CD14-positive monocyte (primary cell): ENCODE measurements at regions not wholly inside any gene's neighbourhood (a gene's known extent, or its start where the extent isn't known, plus 50 kb on each side); places are given as distances from the start of the nearest gene placed in this dataset.

ENCODE experiments used
- DNase-seq, 3 donors: peaks; one replicate each; pipeline ENCODE4 v3.0.0-alpha.2; 2011 to 2022
- H2AFZ ChIP-seq: 2 replicates; pipeline ENCODE4 v1.6.0; 2012; ENCODE audit warnings: mild to moderate bottlenecking, low read depth, low read length, inconsistent platforms; ENCODE audit not compliant: insufficient read depth, poor library complexity, severe bottlenecking
- H3K27ac ChIP-seq, 2 donors: 1 replicate in 1 of 2; 2 replicates in 1 of 2; pipeline ENCODE4 v1.5.1; 2012 to 2013; ENCODE audit warnings: low read length in 2 of 2, control low read depth in 1 of 2, inconsistent platforms in 1 of 2, low read depth in 1 of 2, mild to moderate bottlenecking in 1 of 2
- H3K27me3 ChIP-seq, 2 donors: one replicate each; pipeline versions ENCODE4 v1.6.0 to v1.6.1; 2011 to 2013; ENCODE audit warnings: low read length in 2 of 2; ENCODE audit not compliant: control insufficient read depth in 2 of 2, insufficient read depth in 2 of 2
- H3K36me3 ChIP-seq, 2 donors: replicated peaks in 1 of 2; 1 replicate in 1 of 2; 2 replicates in 1 of 2; pipeline versions ENCODE4 v1.5.1 to v1.6.1; 2012 to 2013; ENCODE audit warnings: low read length in 2 of 2, control low read depth in 1 of 2, inconsistent platforms in 1 of 2, mild to moderate bottlenecking in 1 of 2; ENCODE audit not compliant: insufficient read depth in 2 of 2, control insufficient read depth in 1 of 2
- H3K4me1 ChIP-seq, 2 donors: 1 replicate in 1 of 2; 2 replicates in 1 of 2; pipeline versions ENCODE4 v1.5.1 to v1.6.1; 2012 to 2013; ENCODE audit warnings: low read length in 2 of 2, control low read depth in 1 of 2, inconsistent platforms in 1 of 2, mild to moderate bottlenecking in 1 of 2, moderate library complexity in 1 of 2; ENCODE audit not compliant: insufficient read depth in 2 of 2, control insufficient read depth in 1 of 2
- H3K4me2 ChIP-seq: replicated peaks from 2 replicates; pipeline ENCODE3; 2012; ENCODE audit warnings: low read length, moderate library complexity, mild to moderate bottlenecking; ENCODE audit not compliant: poor library complexity, severe bottlenecking; ENCODE audit errors: extremely low read depth
- H3K4me3 ChIP-seq, 3 experiments: fragments of 200-600 bp in 1 of 3; sonication (generic) in 1 of 3; replicated peaks in 1 of 3; 1 replicate in 2 of 3; 2 replicates in 1 of 3; pipeline ENCODE4 v1.5.1; 2011 to 2013; ENCODE audit warnings: low read length in 3 of 3, mild to moderate bottlenecking in 3 of 3, control low read depth in 2 of 3, low read depth in 2 of 3, inconsistent platforms in 1 of 3, moderate library complexity in 1 of 3
- H3K79me2 ChIP-seq: 2 replicates; pipeline ENCODE4 v1.6.0; 2012; ENCODE audit warnings: mild to moderate bottlenecking, control low read depth, inconsistent platforms, low read length, moderate library complexity; ENCODE audit not compliant: insufficient read depth
- H3K9ac ChIP-seq: 2 replicates; pipeline ENCODE4 v1.6.0; 2017; ENCODE audit warnings: low read length, mild to moderate bottlenecking; ENCODE audit not compliant: insufficient read depth, poor library complexity, severe bottlenecking
- H3K9me3 ChIP-seq, 2 donors: replicated peaks in 1 of 2; 1 replicate in 1 of 2; 2 replicates in 1 of 2; pipeline versions ENCODE4 v1.5.1 to v1.6.1; 2012 to 2013; ENCODE audit warnings: low read length in 2 of 2, control low read depth in 1 of 2; ENCODE audit not compliant: control insufficient read depth in 1 of 2, insufficient read depth in 1 of 2
- H4K20me1 ChIP-seq: 2 replicates; pipeline ENCODE4 v1.6.0; 2012; ENCODE audit warnings: mild to moderate bottlenecking, low read length, control low read depth, moderate library complexity; ENCODE audit not compliant: insufficient read depth
- H3K27ac Mint-ChIP-seq, 7 donors: one replicate each; pipeline ENCODE4 v1.8.0; 2020; ENCODE audit warnings: mild to moderate bottlenecking in 7 of 7, mixed read lengths in 7 of 7, moderate library complexity in 6 of 7, inconsistent platforms in 2 of 7
- H3K27me3 Mint-ChIP-seq, 3 donors: one replicate each; pipeline ENCODE4 v1.8.0; 2021 to 2022; ENCODE audit warnings: low read depth in 3 of 3, mild to moderate bottlenecking in 3 of 3, mixed read lengths in 3 of 3, moderate library complexity in 3 of 3, inconsistent platforms in 1 of 3
- H3K36me3 Mint-ChIP-seq, 2 donors: one replicate each; pipeline ENCODE4 v1.8.0; 2020; ENCODE audit warnings: mixed read lengths in 2 of 2, inconsistent platforms in 1 of 2, mild to moderate bottlenecking in 1 of 2
- H3K4me1 Mint-ChIP-seq: one replicate; pipeline ENCODE4 v1.8.0; 2020; ENCODE audit warnings: mild to moderate bottlenecking, mixed read lengths
- H3K4me3 Mint-ChIP-seq, 2 donors: one replicate each; pipeline ENCODE4 v1.8.0; 2020; ENCODE audit warnings: mild to moderate bottlenecking in 2 of 2, mixed read lengths in 2 of 2, moderate library complexity in 1 of 2
- H3K9me3 Mint-ChIP-seq, 7 donors: one replicate each; pipeline ENCODE4 v1.8.0; 2020 to 2022; ENCODE audit warnings: mixed read lengths in 7 of 7, mild to moderate bottlenecking in 6 of 7, moderate library complexity in 6 of 7, inconsistent platforms in 2 of 7
- WGBS: methylation state at CpG from one replicate; pipeline ENCODE4 v1.1.5; 2013; ENCODE audit warnings: missing lambda C conversion rate; ENCODE audit not compliant: insufficient coverage; 5-methylcytosine and 5-hydroxymethylcytosine counted together
- intact Hi-C, 2 donors: fragments of 100-400 bp; cut with micrococcal nuclease; formaldehyde crosslinking; loops; one replicate each; pipeline versions ENCODE4 v1.15.0 to v1.15.1; 2023
- TF ChIP-seq, protein P1 (sequence below): fragments of 200-600 bp; IDR thresholded peaks from one replicate; pipeline ENCODE4 v1.8.0; 2022; ENCODE audit warnings: antibody characterized with exemption, mild to moderate bottlenecking

DNA sequence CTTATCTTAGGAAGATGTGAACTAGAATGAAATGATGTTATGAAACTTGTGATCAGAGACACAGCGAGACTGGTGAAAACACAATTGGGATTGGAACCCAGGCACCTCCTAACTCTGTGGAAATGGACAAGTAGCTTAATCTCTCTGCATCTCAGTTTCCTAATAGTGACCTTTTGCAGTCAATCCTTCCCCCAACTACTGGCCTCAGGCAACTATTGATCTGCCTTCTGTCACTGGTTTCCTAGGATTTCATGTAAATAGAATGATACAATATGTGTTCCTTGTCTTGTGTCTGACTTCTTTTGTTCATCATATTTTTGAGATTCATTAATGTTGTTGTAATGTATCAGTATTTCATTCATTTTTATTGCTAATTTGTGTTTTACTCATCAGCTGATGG is 341.7 kb downstream of the REEP3 start:
- Histone ChIP-seq H4K20me1 (no peaks in the 10 kb centered on the region), H3K4me3 (no peak overlapping the region), H3K27me3 (peaks cover 2 to 4% of the 10 kb centered on the region in 2 donors), H3K4me1 (no peaks in the 10 kb centered on the region), H2AFZ (no peak overlapping the region), H3K36me3 (no peaks in the 10 kb centered on the region), H3K79me2 (no peaks in the 10 kb centered on the region), H3K9ac (no peak overlapping the region), H3K9me3 (peaks cover 0 to 4% of the 10 kb centered on the region in 2 donors), H3K27ac (no peak overlapping the region), H3K4me2 (no peak overlapping the region)
- TF ChIP-seq, protein P1, sequence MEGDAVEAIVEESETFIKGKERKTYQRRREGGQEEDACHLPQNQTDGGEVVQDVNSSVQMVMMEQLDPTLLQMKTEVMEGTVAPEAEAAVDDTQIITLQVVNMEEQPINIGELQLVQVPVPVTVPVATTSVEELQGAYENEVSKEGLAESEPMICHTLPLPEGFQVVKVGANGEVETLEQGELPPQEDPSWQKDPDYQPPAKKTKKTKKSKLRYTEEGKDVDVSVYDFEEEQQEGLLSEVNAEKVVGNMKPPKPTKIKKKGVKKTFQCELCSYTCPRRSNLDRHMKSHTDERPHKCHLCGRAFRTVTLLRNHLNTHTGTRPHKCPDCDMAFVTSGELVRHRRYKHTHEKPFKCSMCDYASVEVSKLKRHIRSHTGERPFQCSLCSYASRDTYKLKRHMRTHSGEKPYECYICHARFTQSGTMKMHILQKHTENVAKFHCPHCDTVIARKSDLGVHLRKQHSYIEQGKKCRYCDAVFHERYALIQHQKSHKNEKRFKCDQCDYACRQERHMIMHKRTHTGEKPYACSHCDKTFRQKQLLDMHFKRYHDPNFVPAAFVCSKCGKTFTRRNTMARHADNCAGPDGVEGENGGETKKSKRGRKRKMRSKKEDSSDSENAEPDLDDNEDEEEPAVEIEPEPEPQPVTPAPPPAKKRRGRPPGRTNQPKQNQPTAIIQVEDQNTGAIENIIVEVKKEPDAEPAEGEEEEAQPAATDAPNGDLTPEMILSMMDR: no peak
- Mint-ChIP-seq H3K4me1 (peaks cover 7% of the 10 kb centered on the region), H3K9me3 (peaks cover 0 to 6% (median 3%) of the 10 kb centered on the region in 7 donors), H3K27ac (no peak overlapping the region), H3K36me3 (no peaks in the 10 kb centered on the region), H3K4me3 (no peak overlapping the region), H3K27me3 (peaks cover 13 to 18% (median 15%) of the 10 kb centered on the region in 3 donors)
- intact Hi-C loops: no loop called here
- 100% methylated on average over 1 of the region's 1 CpG for WGBS
- DNase-seq: no peak

DNA sequence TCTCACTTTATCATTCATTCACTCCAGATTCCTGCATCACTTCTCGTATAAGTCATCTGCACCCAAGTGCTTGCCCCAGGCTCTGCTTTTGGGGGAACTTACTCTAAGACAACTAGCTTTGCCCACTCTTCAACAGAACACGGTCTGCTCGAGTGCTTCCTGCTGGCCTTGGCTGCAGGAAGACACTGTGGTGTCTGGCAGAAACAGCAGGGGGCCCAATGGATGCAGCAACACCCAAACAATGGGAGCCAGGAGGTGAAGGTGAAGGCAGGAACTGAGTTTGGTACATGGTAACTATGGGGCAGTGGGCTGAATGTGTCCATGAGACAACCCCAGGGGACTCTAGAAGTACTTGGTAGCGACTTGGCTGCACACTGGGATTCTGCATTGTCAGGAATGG is 344.0 kb downstream of the REEP3 start:
- intact Hi-C loops: no loop called here
- WGBS: 81% methylated on average over 3 of the region's 4 CpGs
- no peak overlapping the region for H2AFZ ChIP-seq
- H3K27ac ChIP-seq: no peak overlapping the region
- no peak overlapping the region for H3K27ac Mint-ChIP-seq
- H3K4me1 Mint-ChIP-seq: peaks cover 7% of the 10 kb centered on the region
- H3K36me3 Mint-ChIP-seq: no peaks in the 10 kb centered on the region
- H3K27me3 ChIP-seq: peaks cover 2 to 4% of the 10 kb centered on the region in 2 donors
- no peaks in the 10 kb centered on the region for H3K79me2 ChIP-seq
- no peaks in the 10 kb centered on the region for H4K20me1 ChIP-seq
- H3K27me3 Mint-ChIP-seq: peaks cover 13 to 18% (median 15%) of the 10 kb centered on the region in 3 donors
- H3K4me3 ChIP-seq: no peak overlapping the region
- H3K36me3 ChIP-seq: no peaks in the 10 kb centered on the region
- no peak for DNase-seq
- H3K4me2 ChIP-seq: no peak overlapping the region
- no peaks in the 10 kb centered on the region for H3K9me3 ChIP-seq
- H3K4me1 ChIP-seq: no peaks in the 10 kb centered on the region
- TF ChIP-seq, protein P1: no peak
- H3K9ac ChIP-seq: no peak overlapping the region
- no peaks in the 10 kb centered on the region for H3K9me3 Mint-ChIP-seq
- H3K4me3 Mint-ChIP-seq: no peak overlapping the region
